ENCODE measurements at regions not wholly inside any gene's neighbourhood (a gene's known extent, or its start where the extent isn't known, plus 50 kb on each side); places are given as distances from the start of the nearest gene placed in this dataset.

GRCh38 chr5:99089822-99090549 is 161.2 kb upstream of the CHD1 start:
- no peak for TF ChIP-seq CTCF (IDR thresholded peaks at IDR 0.05; ENCODE audit: low read depth, low read length, missing control alignments)
- in situ Hi-C loops (cut with HindIII; ENCODE audit: low sequenced_read_pairs), result no loop called here
- H3K4me3 ChIP-seq (ENCODE audit: low read depth, low read length), result no peak overlapping the region
- DNase-seq (ENCODE audit: low read depth), result no peak

- no peak for DNase-seq (ENCODE audit: low read depth)
- TF ChIP-seq CTCF (IDR thresholded peaks at IDR 0.05; ENCODE audit: low read depth, low read length, missing control alignments), result no peak
- in situ Hi-C loops (cut with HindIII; ENCODE audit: low sequenced_read_pairs), result no loop called here
- H3K4me3 ChIP-seq (ENCODE audit: low read depth, low read length), result no peak overlapping the region
Observed at GRCh38 chr5:99088309-99088708, 159.5 kb upstream of the CHD1 start.

- H3K4me3 ChIP-seq (ENCODE audit: low read depth, low read length), result no peak overlapping the region
- DNase-seq (ENCODE audit: low read depth), result no peak
- in situ Hi-C loops (cut with HindIII; ENCODE audit: low sequenced_read_pairs), result no loop called here
- no peak for TF ChIP-seq CTCF (IDR thresholded peaks at IDR 0.05; ENCODE audit: low read depth, low read length, missing control alignments)
Observed at GRCh38 chr5:99083197-99083596, 154.4 kb upstream of the CHD1 start.

GRCh38 chr5:99081711-99082110 is 152.9 kb upstream of the CHD1 start:
- DNase-seq (ENCODE audit: low read depth), result no peak
- in situ Hi-C loops (cut with HindIII; ENCODE audit: low sequenced_read_pairs), result no loop called here
- H3K4me3 ChIP-seq (ENCODE audit: low read depth, low read length), result no peak overlapping the region
- no peak for TF ChIP-seq CTCF (IDR thresholded peaks at IDR 0.05; ENCODE audit: low read depth, low read length, missing control alignments)

- TF ChIP-seq CTCF (IDR thresholded peaks at IDR 0.05; ENCODE audit: low read depth, low read length, missing control alignments), result no peak
- in situ Hi-C loops (cut with HindIII; ENCODE audit: low sequenced_read_pairs), result no loop called here
- no peak overlapping the region for H3K4me3 ChIP-seq (ENCODE audit: low read depth, low read length)
- DNase-seq (ENCODE audit: low read depth), result no peak
Observed at GRCh38 chr5:99076723-99077640, 148.2 kb upstream of the CHD1 start.

GRCh38 chr5:99072846-99073245 is 144.0 kb upstream of the CHD1 start:
- in situ Hi-C loops (cut with HindIII; ENCODE audit: low sequenced_read_pairs), result no loop called here

More at GRCh38 chr5:99072846-99073245, 144.0 kb upstream of the CHD1 start:
- DNase-seq (ENCODE audit: low read depth), result no peak
- TF ChIP-seq CTCF (IDR thresholded peaks at IDR 0.05; ENCODE audit: low read depth, low read length, missing control alignments), result no peak
- no peak overlapping the region for H3K4me3 ChIP-seq (ENCODE audit: low read depth, low read length)
